ENCODE measurements at regions not wholly inside any gene's neighbourhood (a gene's known extent, or its start where the extent isn't known, plus 50 kb on each side); places are given as distances from the start of the nearest gene placed in this dataset.

GRCh38 chrX:113389846-113390245, 549.2 kb upstream of the AMOT start:
- H3K36me3 ChIP-seq (ENCODE audit: insufficient read depth), result no peaks in the 10 kb centered on the region
- no peaks in the 10 kb centered on the region for H3K27me3 ChIP-seq (ENCODE audit: insufficient read depth)
- H3K4me3 ChIP-seq, result no peak overlapping the region
- H3K79me2 ChIP-seq (replicated peaks; ENCODE audit: insufficient read depth), result no peaks in the 10 kb centered on the region
- no peak overlapping the region for H3K27ac ChIP-seq (ENCODE audit: low read depth)
- H4K20me1 ChIP-seq (replicated peaks; ENCODE audit: insufficient read depth), result no peaks in the 10 kb centered on the region
- DNase-seq (ENCODE audit: low spot score) (no peak), ATAC-seq (no peak)
- no peaks in the 10 kb centered on the region for H3K4me1 Mint-ChIP-seq
- no peak overlapping the region for H3K27ac Mint-ChIP-seq
- TF ChIP-seq STAT1 (IDR thresholded peaks at IDR 0.05; ENCODE audit: unreplicated experiment) (no peak), CTCF (conservative IDR thresholded peaks at IDR 0.05; ENCODE audit: low read depth in 2 of 2) (no peak), CREB1 (CRISPR knock-in tag; IDR thresholded peaks at IDR 0.05; ENCODE audit: low read depth) (no peak), ETS1 (IDR thresholded peaks at IDR 0.05) (no peak), NANOG (IDR thresholded peaks at IDR 0.05; ENCODE audit: borderline replicate concordance) (no peak), POLR2AphosphoS5 (IDR thresholded peaks at IDR 0.05; ENCODE audit: low read depth) (no peak), ZNF331 (CRISPR knock-in tag; IDR thresholded peaks at IDR 0.05; ENCODE audit: low read depth) (no peak), JUNB (IDR thresholded peaks at IDR 0.05; ENCODE audit: unreplicated experiment) (no peak), EZH2phosphoT487 (IDR thresholded peaks at IDR 0.05; ENCODE audit: unreplicated experiment) (no peak), ZNF462 (CRISPR knock-in tag; IDR thresholded peaks at IDR 0.05) (no peak), EZH2 (IDR thresholded peaks at IDR 0.05; ENCODE audit: low read depth, unreplicated experiment) (no peak), REST (IDR thresholded peaks at IDR 0.05; ENCODE audit: unreplicated experiment) (no peak), ZNF114 (CRISPR knock-in tag; IDR thresholded peaks at IDR 0.05) (no peak)
- peaks cover 31% of the 10 kb centered on the region for H3K9me3 Mint-ChIP-seq
- no peaks in the 10 kb centered on the region for H3F3A ChIP-seq (replicated peaks; ENCODE audit: low read depth)
- peaks cover 2% of the 10 kb centered on the region for H3K27me3 Mint-ChIP-seq (ENCODE audit: insufficient read depth, low read depth, poor library complexity)
- H3K4me2 ChIP-seq, result no peak overlapping the region
- H2AFZ ChIP-seq, result no peak overlapping the region
- H3K36me3 Mint-ChIP-seq (ENCODE audit: low read depth), result peaks cover 29% of the 10 kb centered on the region; the same call in 2 of the 3 replicates
- H3K9me2 ChIP-seq (ENCODE audit: insufficient read depth), result no peaks in the 10 kb centered on the region
- H3K4me1 ChIP-seq (ENCODE audit: insufficient read depth), result no peaks in the 10 kb centered on the region
- H3K4me3 Mint-ChIP-seq, result no peak overlapping the region

Measured in GM23338 (cell line).